ENCODE measurements at regions not wholly inside any gene's neighbourhood (a gene's known extent, or its start where the extent isn't known, plus 50 kb on each side); places are given as distances from the start of the nearest gene placed in this dataset.
A peak's percentile ranks its signal among the peaks of the same experiment; 100 is the strongest.

GRCh38 chr22:47437636-47438035, 675.2 kb downstream of the TBC1D22A start:
- no peak for TF ChIP-seq CTCF (IDR thresholded peaks at IDR 0.05; ENCODE audit: control insufficient read depth, extremely low read depth, insufficient read depth)
- H3K4me3 ChIP-seq (ENCODE audit: low read depth, low read length) = no peak overlapping the region
- DNase-seq (ENCODE audit: low read depth) = no peak

- no peak for TF ChIP-seq CTCF (IDR thresholded peaks at IDR 0.05; ENCODE audit: control insufficient read depth, extremely low read depth, insufficient read depth)
- no peak for DNase-seq (ENCODE audit: low read depth)
- no peak overlapping the region for H3K4me3 ChIP-seq (ENCODE audit: low read depth, low read length)
Measured at GRCh38 chr22:47437110-47437509, 674.7 kb downstream of the TBC1D22A start.

- no peak for DNase-seq (ENCODE audit: low read depth)
- H3K4me3 ChIP-seq (ENCODE audit: low read depth, low read length) = no peak overlapping the region
- TF ChIP-seq CTCF (IDR thresholded peaks at IDR 0.05; ENCODE audit: control insufficient read depth, extremely low read depth, insufficient read depth) = no peak
Measured at GRCh38 chr22:47435826-47436225, 673.4 kb downstream of the TBC1D22A start.

GRCh38 chr22:47435204-47435487, 672.7 kb downstream of the TBC1D22A start:
- H3K4me3 ChIP-seq (ENCODE audit: low read depth, low read length) = no peak overlapping the region
- TF ChIP-seq CTCF (IDR thresholded peaks at IDR 0.05; ENCODE audit: control insufficient read depth, extremely low read depth, insufficient read depth) = no peak
- DNase-seq (ENCODE audit: low read depth) = no peak

GRCh38 chr22:47434336-47435203, 672.1 kb downstream of the TBC1D22A start:
- no peak overlapping the region for H3K4me3 ChIP-seq (ENCODE audit: low read depth, low read length)
- DNase-seq (ENCODE audit: low read depth) = no peak
- TF ChIP-seq CTCF (IDR thresholded peaks at IDR 0.05; ENCODE audit: control insufficient read depth, extremely low read depth, insufficient read depth) = peak; percentile 13; the same call in 1 of the 2 replicates

GRCh38 chr22:47433627-47434026, 671.2 kb downstream of the TBC1D22A start:
- no peak for TF ChIP-seq CTCF (IDR thresholded peaks at IDR 0.05; ENCODE audit: control insufficient read depth, extremely low read depth, insufficient read depth)
- no peak for DNase-seq (ENCODE audit: low read depth)
- no peak overlapping the region for H3K4me3 ChIP-seq (ENCODE audit: low read depth, low read length)

GRCh38 chr22:47432683-47433082, 670.2 kb downstream of the TBC1D22A start:
- TF ChIP-seq CTCF (IDR thresholded peaks at IDR 0.05; ENCODE audit: control insufficient read depth, extremely low read depth, insufficient read depth) = no peak
- no peak for DNase-seq (ENCODE audit: low read depth)
- H3K4me3 ChIP-seq (ENCODE audit: low read depth, low read length) = no peak overlapping the region
